HCT116 (cell line): ENCODE measurements at regions not wholly inside any gene's neighbourhood (a gene's known extent, or its start where the extent isn't known, plus 50 kb on each side); places are given as distances from the start of the nearest gene placed in this dataset.

Source experiments
- ATAC-seq: fragments of 200-7000 bp; cut with Tn5 transposase; 2 replicates; pipeline ENCODE4 v1.9.1; 2020; ENCODE audit warnings: mild to moderate bottlenecking, moderate library complexity
- BruUV-seq: library from RNA; stranded (reverse); fragments of 400-500 nt; replicated peaks from 2 replicates; lab custom pipeline; 2021; lab: Mats Ljungman, UMichigan
- CTCF ChIA-PET: fragments of 300-600 bp; sonication (Branson Sonifier 250); formaldehyde crosslinking; loops from one replicate; lab custom pipeline; 2021; ENCODE audit warnings: antibody characterized with exemption; lab: Charles Lee
- POLR2A ChIA-PET: fragments of 300-600, 350-600 bp; sonication (Branson Sonifier 250); formaldehyde crosslinking; loops from one replicate; lab custom pipeline; 2021; ENCODE audit warnings: antibody characterized with exemption; lab: Charles Lee
- RAD21 ChIA-PET, 2 experiments: fragments of 300-600 bp; sonication (Branson Sonifier 250); formaldehyde crosslinking; loops; one replicate each; lab custom pipeline; 2023; ENCODE audit warnings: low total read pairs in 2 of 2; ENCODE audit not compliant: uncharacterized antibody in 2 of 2, unreplicated experiment in 2 of 2, low non-redundant PET in 1 of 2; lab: Charles Lee
- DNase-seq: peaks from one replicate; pipeline ENCODE4 v3.0.0-alpha.2; 2010; ENCODE audit warnings: low read depth, low spot score
- H2AFZ ChIP-seq: fragments of 200-600 bp; shearing (Covaris generic), sonication (generic); 2 replicates; pipeline ENCODE4 v1.6.1; 2017; ENCODE audit warnings: low read depth, mixed run types, mixed read lengths, antibody characterized with exemption, low read length; ENCODE audit not compliant: poor library complexity, severe bottlenecking
- H3K27ac ChIP-seq: 2 replicates; pipeline ENCODE4 v1.5.1; 2012; ENCODE audit warnings: low read depth, low read length
- H3K27me3 ChIP-seq: fragments of 200-600 bp; sonication (generic); 2 replicates; pipeline ENCODE4 v1.6.1; 2016; ENCODE audit warnings: mixed run types, low read length, mixed read lengths; ENCODE audit not compliant: insufficient read depth
- H3K36me3 ChIP-seq, 2 experiments: fragments of 200-500 bp in 1 of 2; fragments of 200-600 bp in 1 of 2; sonication (Bioruptor generic) in 1 of 2; sonication (generic) in 1 of 2; 2 replicates each; pipeline versions ENCODE4 v1.5.1 to v1.6.1; 2014 to 2016; ENCODE audit warnings: low read length in 2 of 2, inconsistent platforms in 1 of 2, mixed read lengths in 1 of 2, mixed run types in 1 of 2; ENCODE audit not compliant: insufficient read depth in 2 of 2, control insufficient read depth in 1 of 2
- H3K4me1 ChIP-seq, 2 experiments: fragments of 200-600 bp in 1 of 2; sonication (generic) in 1 of 2; 2 replicates each; pipeline versions ENCODE4 v1.5.1 to v1.6.1; 2012 to 2017; ENCODE audit warnings: low read length in 2 of 2, inconsistent platforms in 1 of 2, mild to moderate bottlenecking in 1 of 2, mixed read lengths in 1 of 2, mixed run types in 1 of 2, moderate library complexity in 1 of 2; ENCODE audit not compliant: insufficient read depth in 2 of 2, control insufficient read depth in 1 of 2
- H3K4me2 ChIP-seq: fragments of 200-600 bp; sonication (generic); 2 replicates; pipeline ENCODE4 v1.6.1; 2017; ENCODE audit warnings: mixed run types, low read length, mixed read lengths
- H3K4me3 ChIP-seq, 2 experiments: fragments of 200-600 bp in 1 of 2; sonication (generic) in 1 of 2; replicated peaks in 1 of 2; 2 replicates each; pipeline ENCODE4 v1.5.1; 2011 to 2016; ENCODE audit warnings: low read length in 2 of 2, control low read depth in 1 of 2, low read depth in 1 of 2, mild to moderate bottlenecking in 1 of 2, mixed read lengths in 1 of 2, mixed run types in 1 of 2
- H3K79me2 ChIP-seq: fragments of 200-600 bp; sonication (generic); 2 replicates; pipeline ENCODE4 v1.6.1; 2017; ENCODE audit warnings: mild to moderate bottlenecking, mixed run types, low read length, moderate library complexity, mixed read lengths; ENCODE audit not compliant: insufficient read depth
- H3K9ac ChIP-seq: fragments of 200-600 bp; sonication (generic); 2 replicates; pipeline ENCODE4 v1.6.1; 2016; ENCODE audit warnings: low read length, mixed read lengths
- H3K9me2 ChIP-seq: fragments of 200-600 bp; sonication (generic), shearing (Covaris generic); 2 replicates; pipeline ENCODE4 v1.6.1; 2017; ENCODE audit warnings: mixed run types, mild to moderate bottlenecking, moderate library complexity; ENCODE audit not compliant: insufficient read depth
- H3K9me3 ChIP-seq, 2 experiments: fragments of 200-500 bp in 1 of 2; fragments of 200-600 bp in 1 of 2; sonication (Bioruptor generic) in 1 of 2; sonication (generic) in 1 of 2; 2 replicates each; pipeline ENCODE4 v1.6.1; 2014 to 2017; ENCODE audit warnings: low read length in 2 of 2, mixed read lengths in 2 of 2, inconsistent platforms in 1 of 2, low read depth in 1 of 2, mild to moderate bottlenecking in 1 of 2, mixed run types in 1 of 2, moderate library complexity in 1 of 2; ENCODE audit not compliant: control insufficient read depth in 1 of 2, insufficient read depth in 1 of 2
- H4K20me1 ChIP-seq: fragments of 200-600 bp; sonication (generic), shearing (Covaris generic); 2 replicates; pipeline ENCODE4 v1.6.1; 2017; ENCODE audit warnings: mixed run types, mild to moderate bottlenecking, moderate library complexity; ENCODE audit not compliant: insufficient read depth
- CBX3 ChIP-seq: IDR thresholded peaks from 2 replicates; pipeline ENCODE4 v1.6.1; 2012; ENCODE audit warnings: low read depth
- CTCF ChIP-seq, 3 experiments: fragments of 200-600 bp in 1 of 3; sonication (generic) in 1 of 3; IDR thresholded peaks in 2 of 3; conservative IDR thresholded peaks in 1 of 3; 2 replicates each; pipeline ENCODE4 v1.5.1; 2012 to 2017; ENCODE audit warnings: low read depth in 2 of 3, low read length in 2 of 3, antibody characterized with exemption in 1 of 3, borderline replicate concordance in 1 of 3, control low read depth in 1 of 3, mild to moderate bottlenecking in 1 of 3, mixed read lengths in 1 of 3, mixed run types in 1 of 3, moderate library complexity in 1 of 3; ENCODE audit not compliant: insufficient read depth in 1 of 3
- EGR1 ChIP-seq: IDR thresholded peaks from 2 replicates; pipeline ENCODE4 v1.6.1; 2012; ENCODE audit warnings: low read depth
- ELF1 ChIP-seq: IDR thresholded peaks from 2 replicates; pipeline ENCODE4 v1.6.1; 2012; ENCODE audit warnings: low read depth, borderline replicate concordance
- EZH2 ChIP-seq: fragments of 200-600 bp; sonication (generic); IDR thresholded peaks from 2 replicates; pipeline ENCODE4 v1.6.1; 2017; ENCODE audit warnings: antibody characterized with exemption, mixed run types
- EZH2phosphoT487 ChIP-seq: fragments of 200-600 bp; IDR thresholded peaks from 2 replicates; pipeline ENCODE4 v1.6.1; 2018; ENCODE audit warnings: antibody characterized with exemption, borderline replicate concordance
- TCF7L2 ChIP-seq: IDR thresholded peaks from 2 replicates; pipeline ENCODE4 v1.7.0; 2011; ENCODE audit warnings: borderline replicate concordance, inconsistent platforms; ENCODE audit not compliant: insufficient read depth, insufficient read length; ENCODE audit errors: extremely low read depth
- YY1 ChIP-seq: IDR thresholded peaks from 2 replicates; pipeline ENCODE4 v1.6.1; 2011; ENCODE audit warnings: low read length, low read depth, moderate library complexity, mild to moderate bottlenecking; ENCODE audit not compliant: insufficient replicate concordance; ENCODE audit errors: extremely low read depth
- intact Hi-C: fragments of 100-400 bp; cut with micrococcal nuclease; formaldehyde crosslinking; loops from 2 replicates; pipeline ENCODE4 v1.10.0; 2022
- TF ChIP-seq, protein P1 (sequence below): IDR thresholded peaks from 2 replicates; pipeline ENCODE4 v1.6.1; 2012; ENCODE audit warnings: low read depth

GRCh38 chr11:91433284-91434010, 791.2 kb upstream of the FAT3 start:
- H3K27ac ChIP-seq: no peak overlapping the region
- no peak overlapping the region for H3K4me2 ChIP-seq
- H3K4me3 ChIP-seq: no peak overlapping the region
- ChIA-PET POLR2A (no interaction called here), CTCF (no interaction called here), RAD21 (no interaction called here)
- H3K9me3 ChIP-seq: peaks cover 3 to 10% of the 10 kb centered on the region in 2 experiments; a peak in 2 of 4 replicates
- no peak for DNase-seq
- intact Hi-C loops: no loop called here
- no peak overlapping the region for H2AFZ ChIP-seq
- no peaks in the 10 kb centered on the region; a peak in 1 of 4 replicates for H3K36me3 ChIP-seq
- no peaks in the 10 kb centered on the region for H4K20me1 ChIP-seq
- H3K9me2 ChIP-seq: no peaks in the 10 kb centered on the region
- no peak for ATAC-seq
- H3K9ac ChIP-seq: no peak overlapping the region
- H3K4me1 ChIP-seq: no peaks in the 10 kb centered on the region
- no peaks in the 10 kb centered on the region for H3K79me2 ChIP-seq
- no peaks in the 10 kb centered on the region for H3K27me3 ChIP-seq
- BruUV-seq: no TSS peak
- TF ChIP-seq EZH2 (no peak), EZH2phosphoT487 (no peak), ELF1 (no peak), TCF7L2 (no peak), CBX3 (no peak), CTCF (IDR thresholded peaks at IDR 0.05 in 2 of 3, conservative IDR thresholded peaks at IDR 0.05 in 1 of 3; ENCODE audit: borderline replicate concordance in 1 of 3, insufficient read depth in 1 of 3, low read depth in 2 of 3, low read length in 2 of 3) (no peak), YY1 (no peak), EGR1 (no peak)
- TF ChIP-seq, protein P1, sequence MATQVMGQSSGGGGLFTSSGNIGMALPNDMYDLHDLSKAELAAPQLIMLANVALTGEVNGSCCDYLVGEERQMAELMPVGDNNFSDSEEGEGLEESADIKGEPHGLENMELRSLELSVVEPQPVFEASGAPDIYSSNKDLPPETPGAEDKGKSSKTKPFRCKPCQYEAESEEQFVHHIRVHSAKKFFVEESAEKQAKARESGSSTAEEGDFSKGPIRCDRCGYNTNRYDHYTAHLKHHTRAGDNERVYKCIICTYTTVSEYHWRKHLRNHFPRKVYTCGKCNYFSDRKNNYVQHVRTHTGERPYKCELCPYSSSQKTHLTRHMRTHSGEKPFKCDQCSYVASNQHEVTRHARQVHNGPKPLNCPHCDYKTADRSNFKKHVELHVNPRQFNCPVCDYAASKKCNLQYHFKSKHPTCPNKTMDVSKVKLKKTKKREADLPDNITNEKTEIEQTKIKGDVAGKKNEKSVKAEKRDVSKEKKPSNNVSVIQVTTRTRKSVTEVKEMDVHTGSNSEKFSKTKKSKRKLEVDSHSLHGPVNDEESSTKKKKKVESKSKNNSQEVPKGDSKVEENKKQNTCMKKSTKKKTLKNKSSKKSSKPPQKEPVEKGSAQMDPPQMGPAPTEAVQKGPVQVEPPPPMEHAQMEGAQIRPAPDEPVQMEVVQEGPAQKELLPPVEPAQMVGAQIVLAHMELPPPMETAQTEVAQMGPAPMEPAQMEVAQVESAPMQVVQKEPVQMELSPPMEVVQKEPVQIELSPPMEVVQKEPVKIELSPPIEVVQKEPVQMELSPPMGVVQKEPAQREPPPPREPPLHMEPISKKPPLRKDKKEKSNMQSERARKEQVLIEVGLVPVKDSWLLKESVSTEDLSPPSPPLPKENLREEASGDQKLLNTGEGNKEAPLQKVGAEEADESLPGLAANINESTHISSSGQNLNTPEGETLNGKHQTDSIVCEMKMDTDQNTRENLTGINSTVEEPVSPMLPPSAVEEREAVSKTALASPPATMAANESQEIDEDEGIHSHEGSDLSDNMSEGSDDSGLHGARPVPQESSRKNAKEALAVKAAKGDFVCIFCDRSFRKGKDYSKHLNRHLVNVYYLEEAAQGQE: no peak
